ENCODE measurements at regions not wholly inside any gene's neighbourhood (a gene's known extent, or its start where the extent isn't known, plus 50 kb on each side); places are given as distances from the start of the nearest gene placed in this dataset.

GRCh38 chr12:87779016-87779415 is 250.2 kb downstream of the C12orf50 start:
- intact Hi-C loops (cut with DNase I) = no loop called here
- 87% methylated on average over 2 of the region's 2 CpGs for WGBS
- H3K4me3 ChIP-seq = no peak overlapping the region

GRCh38 chr12:87778065-87778464 is 251.1 kb downstream of the C12orf50 start:
- TF ChIP-seq POLR2AphosphoS5 (IDR thresholded peaks at IDR 0.05) (no peak), POLR2A (IDR thresholded peaks at IDR 0.05) (no peak), CTCF (IDR thresholded peaks at IDR 0.05) (no peak)
- 89% methylated on average over 1 of the region's 1 CpG for WGBS

More at GRCh38 chr12:87779016-87779415, 250.2 kb downstream of the C12orf50 start:
- TF ChIP-seq POLR2A (IDR thresholded peaks at IDR 0.05) (no peak), CTCF (IDR thresholded peaks at IDR 0.05) (no peak), POLR2AphosphoS5 (IDR thresholded peaks at IDR 0.05) (no peak)
- Histone ChIP-seq H3K36me3 (no peaks in the 10 kb centered on the region), H3K27me3 (replicated peaks; ENCODE audit: insufficient read depth) (no peaks in the 10 kb centered on the region), H3K27ac (no peak overlapping the region), H3K4me1 (replicated peaks) (no peaks in the 10 kb centered on the region), H3K9me3 (no peaks in the 10 kb centered on the region)
- no peak for DNase-seq (ENCODE audit: low spot score)

GRCh38 chr12:87775784-87776183 is 253.4 kb downstream of the C12orf50 start:
- intact Hi-C loops (cut with DNase I) = no loop called here
- Histone ChIP-seq H3K9me3 (no peaks in the 10 kb centered on the region), H3K36me3 (no peaks in the 10 kb centered on the region), H3K4me1 (replicated peaks) (no peaks in the 10 kb centered on the region), H3K27ac (no peak overlapping the region), H3K27me3 (replicated peaks; ENCODE audit: insufficient read depth) (no peaks in the 10 kb centered on the region), H3K4me3 (no peak overlapping the region)
- TF ChIP-seq CTCF (IDR thresholded peaks at IDR 0.05) (no peak), POLR2AphosphoS5 (IDR thresholded peaks at IDR 0.05) (no peak), POLR2A (IDR thresholded peaks at IDR 0.05) (no peak)
- no peak for DNase-seq (ENCODE audit: low spot score)

More at GRCh38 chr12:87778065-87778464, 251.1 kb downstream of the C12orf50 start:
- H3K4me1 ChIP-seq (replicated peaks) = no peaks in the 10 kb centered on the region
- no peak overlapping the region for H3K27ac ChIP-seq
- no peaks in the 10 kb centered on the region for H3K9me3 ChIP-seq
- H3K36me3 ChIP-seq = no peaks in the 10 kb centered on the region
- intact Hi-C loops (cut with DNase I) = no loop called here
- H3K27me3 ChIP-seq (replicated peaks; ENCODE audit: insufficient read depth) = no peaks in the 10 kb centered on the region
- H3K4me3 ChIP-seq = no peak overlapping the region
- DNase-seq (ENCODE audit: low spot score) = no peak

GRCh38 chr12:87775051-87775450 is 254.2 kb downstream of the C12orf50 start:
- intact Hi-C loops (cut with DNase I) = no loop called here
- Histone ChIP-seq H3K4me1 (replicated peaks) (no peaks in the 10 kb centered on the region), H3K27ac (no peak overlapping the region), H3K9me3 (no peaks in the 10 kb centered on the region), H3K36me3 (no peaks in the 10 kb centered on the region), H3K27me3 (replicated peaks; ENCODE audit: insufficient read depth) (no peaks in the 10 kb centered on the region), H3K4me3 (no peak overlapping the region)
- no peak for DNase-seq (ENCODE audit: low spot score)
- no peak for TF ChIP-seq POLR2AphosphoS5 (IDR thresholded peaks at IDR 0.05)
- TF ChIP-seq CTCF (IDR thresholded peaks at IDR 0.05) = no peak
- TF ChIP-seq POLR2A (IDR thresholded peaks at IDR 0.05) = no peak

- Histone ChIP-seq H3K27ac (no peak overlapping the region), H3K27me3 (replicated peaks; ENCODE audit: insufficient read depth) (no peaks in the 10 kb centered on the region), H3K36me3 (no peaks in the 10 kb centered on the region), H3K4me1 (replicated peaks) (no peaks in the 10 kb centered on the region), H3K4me3 (no peak overlapping the region), H3K9me3 (no peaks in the 10 kb centered on the region)
- intact Hi-C loops (cut with DNase I) = no loop called here
- TF ChIP-seq POLR2A (IDR thresholded peaks at IDR 0.05) (no peak), POLR2AphosphoS5 (IDR thresholded peaks at IDR 0.05) (no peak), CTCF (IDR thresholded peaks at IDR 0.05) (no peak)
- no peak for DNase-seq (ENCODE audit: low spot score)
- WGBS = 89% methylated on average over 2 of the region's 2 CpGs
These were observed 256.8 kb downstream of the C12orf50 start for GRCh38 chr12:87772401-87772800.

Measured in prostate gland (tissue), 2 donors.